ENCODE measurements at regions not wholly inside any gene's neighbourhood (a gene's known extent, or its start where the extent isn't known, plus 50 kb on each side); places are given as distances from the start of the nearest gene placed in this dataset.

- TF ChIP-seq GTF2F1 (IDR thresholded peaks at IDR 0.05; ENCODE audit: borderline replicate concordance, low read depth, low read length) = no peak
Measured at GRCh38 chr4:31518796-31519250, 798.7 kb downstream of the PCDH7 start (continued).
